Panc1 (cell line): ENCODE measurements at regions not wholly inside any gene's neighbourhood (a gene's known extent, or its start where the extent isn't known, plus 50 kb on each side); places are given as distances from the start of the nearest gene placed in this dataset.

Source experiments
- ATAC-seq: fragments of 200-7000 bp; cut with Tn5 transposase; 2 replicates; pipeline ENCODE4 v1.9.1; 2020; ENCODE audit warnings: mild to moderate bottlenecking, moderate library complexity
- BruUV-seq: library from RNA; stranded (reverse); fragments of 400-500 nt; replicated peaks from 2 replicates; lab custom pipeline; 2021; lab: Mats Ljungman, UMichigan
- CTCF ChIA-PET: fragments of 300-600 bp; sonication (Branson Sonifier 250); formaldehyde crosslinking; loops from one replicate; lab custom pipeline; 2022; ENCODE audit warnings: antibody characterized with exemption; lab: Charles Lee
- POLR2A ChIA-PET: fragments of 300-600 bp; sonication (Branson Sonifier 250); formaldehyde crosslinking; loops from one replicate; lab custom pipeline; 2022; ENCODE audit warnings: antibody characterized with exemption; lab: Charles Lee
- DNase-seq: peaks from one replicate; pipeline ENCODE4 v3.0.0-alpha.2; 2010; ENCODE audit warnings: low read depth, low spot score
- H3K27ac ChIP-seq: 2 replicates; pipeline ENCODE4 v1.5.1; 2011; ENCODE audit warnings: mild to moderate bottlenecking, low read length, inconsistent platforms
- H3K27me3 ChIP-seq: fragments of 200-500 bp; sonication (Bioruptor generic); 2 replicates; pipeline ENCODE4 v1.6.0; 2014; ENCODE audit warnings: low read length, inconsistent platforms; ENCODE audit not compliant: control insufficient read depth, insufficient read depth
- H3K36me3 ChIP-seq: fragments of 200-500 bp; sonication (Bioruptor generic); 2 replicates; pipeline ENCODE4 v1.5.1; 2014; ENCODE audit warnings: inconsistent platforms, mild to moderate bottlenecking, low read length, moderate library complexity; ENCODE audit not compliant: control insufficient read depth, insufficient read depth
- H3K4me1 ChIP-seq: 2 replicates; pipeline ENCODE4 v1.5.1; 2011; ENCODE audit warnings: inconsistent platforms, mild to moderate bottlenecking, low read length, moderate library complexity; ENCODE audit not compliant: control insufficient read depth, insufficient read depth
- H3K4me3 ChIP-seq, 2 experiments: 2 replicates each; pipeline ENCODE4 v1.5.1; 2011 to 2012; ENCODE audit warnings: low read depth in 2 of 2, low read length in 2 of 2, mild to moderate bottlenecking in 2 of 2, inconsistent platforms in 1 of 2, moderate library complexity in 1 of 2
- H3K9me3 ChIP-seq: fragments of 200-500 bp; sonication (Bioruptor generic); 2 replicates; pipeline ENCODE4 v1.5.1; 2014; ENCODE audit warnings: low read depth, mild to moderate bottlenecking, inconsistent platforms, low read length, moderate library complexity; ENCODE audit not compliant: control insufficient read depth, insufficient read depth
- CTCF ChIP-seq: fragments of 450-650 bp; IDR thresholded peaks from 2 replicates; pipeline ENCODE4 v1.5.1; 2017; ENCODE audit warnings: mild to moderate bottlenecking
- POLR2AphosphoS5 ChIP-seq: IDR thresholded peaks from 2 replicates; pipeline ENCODE4 v1.6.1; 2012; ENCODE audit warnings: mild to moderate bottlenecking, low read depth, low read length, moderate library complexity
- REST ChIP-seq, 2 experiments: IDR thresholded peaks; 2 replicates each; pipeline ENCODE4 v1.6.1; 2011 to 2012; ENCODE audit warnings: low read depth in 2 of 2, control low read depth in 1 of 2, low read length in 1 of 2, mild to moderate bottlenecking in 1 of 2, moderate library complexity in 1 of 2; ENCODE audit not compliant: insufficient read depth in 1 of 2
- SIN3A ChIP-seq: IDR thresholded peaks from 2 replicates; pipeline ENCODE4 v1.6.1; 2012; ENCODE audit warnings: low read depth, mild to moderate bottlenecking, low read length, moderate library complexity, borderline replicate concordance; ENCODE audit not compliant: insufficient read depth
- TCF7L2 ChIP-seq: IDR thresholded peaks from 2 replicates; pipeline ENCODE4 v1.6.1; 2011; ENCODE audit warnings: mild to moderate bottlenecking, low read depth, low read length, inconsistent platforms
- in situ Hi-C: cut with HindIII; loops from 2 replicates; pipeline ENCODE4 v1.10.0; 2016; ENCODE audit warnings: low sequenced_read_pairs, low pct_unique_long_range_greater_than_20kb
- intact Hi-C: fragments of 100-400 bp; cut with micrococcal nuclease; formaldehyde crosslinking; loops from one replicate; pipeline ENCODE4 v1.10.0; 2022; ENCODE audit not compliant: unreplicated experiment

GRCh38 chr16:13291591-13292333 is 390.4 kb downstream of the SHISA9 start:
- in situ Hi-C loops = no loop called here
- H3K36me3 ChIP-seq = no peaks in the 10 kb centered on the region
- no peaks in the 10 kb centered on the region; the same call in 1 of the 2 replicates for H3K27me3 ChIP-seq
- ATAC-seq (no peak), DNase-seq (no peak)
- TF ChIP-seq TCF7L2 (no peak), REST (IDR thresholded peaks at IDR 0.05; ENCODE audit: insufficient read depth in 1 of 2, low read depth in 2 of 2, low read length in 1 of 2) (peak in 1 of 2 experiments; percentile 73; a peak in 2 of 4 replicates)
- no peak overlapping the region for H3K4me3 ChIP-seq
- intact Hi-C loops = no loop called here
- H3K27ac ChIP-seq = no peak overlapping the region
- CTCF ChIA-PET = no interaction called here
- no peaks in the 10 kb centered on the region for H3K4me1 ChIP-seq
- BruUV-seq = no TSS peak
- no peaks in the 10 kb centered on the region for H3K9me3 ChIP-seq
- POLR2A ChIA-PET = no interaction called here

- Histone ChIP-seq H3K36me3 (no peaks in the 10 kb centered on the region), H3K27me3 (no peaks in the 10 kb centered on the region), H3K9me3 (no peaks in the 10 kb centered on the region), H3K4me1 (no peaks in the 10 kb centered on the region), H3K4me3 (no peak overlapping the region), H3K27ac (no peak overlapping the region)
- TF ChIP-seq POLR2AphosphoS5 = no peak
- no peak for TF ChIP-seq REST (IDR thresholded peaks at IDR 0.05; ENCODE audit: insufficient read depth in 1 of 2, low read depth in 2 of 2, low read length in 1 of 2)
- TF ChIP-seq SIN3A = no peak
- TF ChIP-seq CTCF = no peak
- TF ChIP-seq TCF7L2 = no peak
- CTCF ChIA-PET = no interaction called here
- no peak for DNase-seq
- in situ Hi-C loops = no loop called here
- intact Hi-C loops = no loop called here
- ATAC-seq = no peak
- BruUV-seq = no TSS peak
- POLR2A ChIA-PET = no interaction called here
These were observed 394.8 kb downstream of the SHISA9 start for GRCh38 chr16:13296206-13296605.
